CD4-positive, alpha-beta T cell treated with Interleukin-10 for 1 hour (primary cell): ENCODE measurements at regions not wholly inside any gene's neighbourhood (a gene's known extent, or its start where the extent isn't known, plus 50 kb on each side); places are given as distances from the start of the nearest gene placed in this dataset.
"Not testable (repeated sequence)": the region's sequence is repeated elsewhere in the genome, so short reads cannot be mapped to it uniquely, and the experiment has no call there.

Experiments used
- DNase-seq: peaks from one replicate; pipeline ENCODE4 v3.0.0-alpha.2; 2020

DNA sequence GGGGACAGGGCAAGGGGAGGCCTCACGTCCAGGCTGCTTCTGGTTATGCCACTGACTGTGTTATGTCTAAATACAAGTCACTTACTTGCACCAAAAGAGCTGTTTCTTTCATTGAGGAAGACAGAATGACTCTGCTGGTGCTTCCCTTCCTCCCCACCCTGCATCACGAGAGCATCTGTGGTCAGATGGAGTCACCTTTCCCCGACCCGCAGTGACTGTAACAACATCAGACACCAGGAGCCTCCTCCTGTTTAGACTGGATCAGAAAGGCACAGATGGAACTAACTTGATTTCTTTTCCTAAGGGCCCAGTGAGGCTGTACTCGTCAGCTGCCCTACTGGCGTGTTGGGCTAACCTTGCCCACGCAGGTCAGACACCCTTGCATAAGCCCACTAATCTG is 90.3 kb upstream of the ZNF536 start:
- DNase-seq: no peak

DNA sequence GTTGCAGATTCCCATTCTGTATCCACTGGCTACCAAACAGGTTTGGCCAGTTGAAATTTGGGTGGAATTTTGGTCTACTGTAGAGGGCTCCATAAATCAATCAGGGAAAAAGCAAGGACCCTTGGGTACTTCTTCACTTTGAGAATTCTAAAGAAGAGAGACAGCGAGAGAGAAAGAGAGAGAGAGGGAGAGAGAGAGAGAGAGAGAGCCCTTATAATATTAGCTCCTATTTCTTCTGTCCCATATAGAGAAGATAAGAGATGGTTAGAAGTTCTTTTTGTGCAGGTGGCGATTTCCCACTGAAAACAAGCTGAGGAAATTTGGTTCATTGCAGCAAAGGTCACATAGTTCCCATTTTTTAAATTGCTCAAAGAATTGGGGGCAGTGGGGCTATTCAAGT is 88.6 kb upstream of the ZNF536 start:
- no peak for DNase-seq

DNA sequence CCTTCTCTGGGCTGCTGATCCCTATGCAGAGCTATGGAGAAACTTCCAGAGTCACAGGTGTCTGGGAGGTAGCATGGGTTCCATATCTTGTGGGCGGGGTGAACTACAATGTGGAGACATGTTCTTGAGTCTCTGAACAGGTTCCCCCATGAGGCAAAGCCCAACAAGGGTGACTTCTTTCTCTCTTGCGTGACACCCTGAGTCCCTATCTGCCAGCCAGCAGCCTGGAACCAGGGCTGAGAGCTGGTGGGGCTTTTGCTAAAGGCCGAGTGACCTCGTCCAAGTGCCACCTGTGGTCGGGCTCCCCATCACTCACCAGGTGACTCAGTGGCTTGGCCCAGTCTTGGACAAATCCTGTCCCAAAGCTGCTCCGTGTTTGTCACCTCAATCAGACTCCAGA is 88.0 kb upstream of the ZNF536 start:
- no peak for DNase-seq

GRCh38 chr19:30284885-30285284 is 87.3 kb upstream of the ZNF536 start:
- DNase-seq: no peak

GRCh38 chr19:30286378-30286777 is 85.8 kb upstream of the ZNF536 start:
- no peak for DNase-seq

DNA sequence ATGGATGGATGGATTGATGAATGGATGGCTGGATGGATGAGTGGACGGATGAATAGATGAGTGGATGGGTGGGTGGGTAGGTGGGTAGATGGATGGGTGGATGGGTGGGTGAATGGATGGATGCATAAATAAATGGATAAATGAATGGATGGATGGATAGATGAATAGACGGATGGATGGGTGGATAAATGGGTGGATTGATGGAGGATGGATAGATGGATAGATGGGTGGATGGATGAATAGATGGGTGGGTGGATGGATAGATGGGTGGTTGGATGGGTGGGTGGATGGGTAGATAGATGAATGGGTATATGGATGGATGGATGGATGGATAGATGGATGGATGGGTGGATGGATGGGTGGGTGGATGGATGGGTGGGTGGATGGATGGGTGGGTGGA is 84.9 kb upstream of the ZNF536 start:
- no peak for DNase-seq

- DNase-seq: no peak
These were observed 84.2 kb upstream of the ZNF536 start for GRCh38 chr19:30287973-30288372.

DNA sequence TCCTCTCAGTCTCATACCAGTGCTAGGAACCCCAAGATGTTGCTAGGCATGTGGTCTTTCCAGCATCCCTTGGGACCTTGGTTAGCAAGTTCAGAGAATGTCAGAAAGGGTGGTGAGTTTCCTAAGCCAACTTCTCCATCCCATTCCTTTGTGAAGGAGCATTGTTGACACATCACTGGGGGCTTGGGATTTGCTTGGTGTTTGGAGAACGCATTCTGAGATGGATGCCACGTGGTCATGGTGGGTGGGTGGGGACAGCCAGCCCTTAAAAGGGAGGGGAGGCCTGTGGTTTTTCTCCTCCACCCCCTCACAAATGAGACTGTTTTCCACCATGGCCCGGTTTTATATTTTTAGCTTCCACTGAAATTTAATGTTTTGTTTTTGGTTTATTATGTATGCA is 83.3 kb upstream of the ZNF536 start:
- DNase-seq: no peak

GRCh38 chr19:30289336-30289735 is 82.8 kb upstream of the ZNF536 start:
- no peak for DNase-seq

- DNase-seq: not testable (repeated sequence)
These were observed 81.4 kb upstream of the ZNF536 start for GRCh38 chr19:30290805-30291204.

- no peak for DNase-seq
These were observed 79.0 kb upstream of the ZNF536 start for GRCh38 chr19:30293051-30293785.

- DNase-seq: no peak
These were observed 74.2 kb upstream of the ZNF536 start for GRCh38 chr19:30297969-30298368.

DNA sequence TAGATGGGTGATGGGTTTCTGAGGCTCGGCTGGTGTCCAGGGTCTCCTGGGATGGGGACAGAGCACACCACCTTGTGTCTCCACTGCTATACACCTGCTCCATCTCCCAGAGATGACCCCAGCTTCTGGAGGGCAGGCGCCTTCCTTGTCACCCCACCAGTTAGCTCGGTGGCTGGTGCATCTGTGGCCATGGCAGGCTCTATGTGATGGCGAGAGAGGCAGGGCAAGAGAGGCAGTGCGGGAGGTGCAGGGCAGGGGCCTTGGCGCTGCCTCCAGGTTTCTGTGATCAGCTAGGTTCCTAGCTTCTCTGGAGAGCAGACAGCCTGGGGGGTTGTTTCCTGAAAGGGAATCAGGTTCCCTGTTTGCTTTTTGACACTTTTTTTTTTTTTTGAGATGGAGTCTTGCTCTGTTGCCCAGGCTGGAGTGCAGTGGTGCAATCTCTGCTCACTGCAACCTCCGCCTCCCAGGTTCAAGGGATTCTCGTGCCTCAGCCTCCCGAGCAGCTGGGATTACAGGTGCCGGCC is 69.0 kb upstream of the ZNF536 start:
- no peak for DNase-seq

GRCh38 chr19:30304540-30304939 is 67.6 kb upstream of the ZNF536 start:
- no peak for DNase-seq

GRCh38 chr19:30305346-30306060 is 66.7 kb upstream of the ZNF536 start:
- DNase-seq: no peak

GRCh38 chr19:30307191-30307974 is 64.8 kb upstream of the ZNF536 start:
- no peak for DNase-seq

- no peak for DNase-seq
These were observed 63.0 kb upstream of the ZNF536 start for GRCh38 chr19:30309176-30309575.

GRCh38 chr19:30309905-30310601 is 62.1 kb upstream of the ZNF536 start:
- DNase-seq: no peak

DNA sequence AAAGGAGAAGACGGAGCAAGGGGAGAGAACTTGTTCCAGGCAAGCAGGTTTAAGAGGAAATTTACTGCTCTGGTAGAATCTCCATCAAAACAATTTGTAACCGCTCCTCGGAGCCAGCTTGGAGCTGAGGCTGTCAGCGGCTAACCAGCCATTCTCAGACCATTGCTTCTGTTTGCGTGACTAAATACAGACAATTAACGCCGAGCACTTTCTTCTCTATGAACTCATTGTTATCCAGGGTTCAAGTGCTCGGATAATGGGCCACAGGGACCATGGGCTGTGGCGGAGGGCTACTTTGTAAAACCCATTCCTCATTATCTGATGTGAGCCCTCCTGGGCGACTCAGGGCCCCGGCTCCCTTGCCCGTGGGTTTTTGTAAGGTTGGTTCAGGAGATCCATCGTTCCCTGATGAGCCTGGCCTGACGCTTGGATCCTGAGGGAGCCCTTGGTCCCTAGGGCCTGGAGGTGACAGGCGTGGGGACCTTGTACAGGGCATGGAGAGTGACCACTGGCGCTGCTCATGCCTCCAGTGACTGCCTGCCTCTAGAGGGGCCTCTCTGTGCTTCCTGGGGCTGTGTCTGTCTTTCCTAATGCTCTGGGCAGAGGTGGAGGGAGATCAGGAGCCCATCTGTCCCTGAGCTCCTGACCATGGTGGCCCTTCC is 61.5 kb upstream of the ZNF536 start:
- no peak for DNase-seq

DNA sequence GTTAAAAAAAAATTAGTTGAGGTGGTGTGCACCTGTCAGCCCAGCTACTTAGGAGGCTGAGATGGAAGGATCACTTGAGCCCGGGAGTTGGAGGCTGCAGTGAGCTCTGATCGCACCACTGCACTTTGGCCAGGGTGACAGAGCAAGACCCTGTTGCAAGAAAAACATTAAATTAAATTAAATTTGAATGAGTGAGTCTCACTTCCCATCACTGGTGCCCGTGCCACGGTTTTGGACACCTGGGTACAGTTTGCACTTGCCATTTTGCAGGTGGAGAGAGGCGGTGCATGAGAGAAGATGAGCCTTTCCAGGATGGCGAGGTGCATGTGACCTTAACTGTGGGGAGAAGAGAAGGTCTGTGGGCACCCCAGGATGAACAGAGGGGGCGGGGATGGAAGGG is 60.3 kb upstream of the ZNF536 start:
- DNase-seq: no peak

GRCh38 chr19:30312582-30313352 is 59.4 kb upstream of the ZNF536 start:
- DNase-seq: no peak

DNA sequence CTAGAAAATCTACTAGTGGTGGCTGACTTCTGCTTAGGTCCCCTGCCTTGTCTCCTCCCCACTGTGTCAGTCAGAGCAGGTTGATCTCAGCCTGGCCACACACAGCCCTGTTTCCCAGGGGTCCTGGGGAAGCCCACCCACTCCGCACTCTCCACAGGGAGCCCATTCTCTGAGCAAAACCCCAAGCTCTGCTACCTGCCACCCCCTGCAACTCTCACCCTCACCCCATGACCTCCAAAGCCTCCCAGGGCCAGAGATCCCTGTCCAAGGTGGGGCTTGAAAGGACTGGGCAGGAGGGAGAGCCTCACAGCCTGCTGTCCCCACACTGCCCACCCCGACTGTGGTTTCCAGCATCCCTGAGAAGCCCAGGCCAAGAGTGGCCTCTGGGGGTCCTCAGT is 58.8 kb upstream of the ZNF536 start:
- no peak for DNase-seq
